ENCODE measurements at regions not wholly inside any gene's neighbourhood (a gene's known extent, or its start where the extent isn't known, plus 50 kb on each side); places are given as distances from the start of the nearest gene placed in this dataset.

DNA sequence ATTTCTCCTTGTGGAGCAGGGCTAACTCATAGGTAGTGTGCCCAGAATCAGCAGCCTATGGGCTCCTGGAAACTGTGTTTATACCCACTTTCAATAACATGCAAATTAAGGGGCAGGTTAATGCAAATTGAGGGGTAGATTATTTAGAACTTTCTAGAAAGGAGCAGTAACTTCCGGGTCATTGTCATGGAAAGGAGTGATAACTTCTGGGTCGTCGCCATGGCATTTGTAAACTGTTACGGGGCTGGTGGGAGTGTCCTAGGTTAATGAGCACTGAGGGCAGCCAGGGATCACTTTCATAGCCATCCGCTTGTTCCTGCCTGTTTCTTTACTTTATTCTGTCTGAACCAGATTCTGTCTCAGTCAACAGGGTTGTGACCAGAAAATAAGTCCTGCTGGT is 143.3 kb upstream of the RFLNA start:
- Mint-ChIP-seq H3K9me3 (ENCODE audit: unreplicated experiment) (no peaks in the 10 kb centered on the region), H3K27me3 (ENCODE audit: unreplicated experiment) (peaks cover 8% of the 10 kb centered on the region), H3K4me1 (ENCODE audit: unreplicated experiment) (peaks cover 11% of the 10 kb centered on the region), H3K4me3 (ENCODE audit: unreplicated experiment) (no peak overlapping the region), H3K36me3 (ENCODE audit: low read depth, unreplicated experiment) (no peaks in the 10 kb centered on the region), H3K27ac (ENCODE audit: unreplicated experiment) (no peak overlapping the region)
- TF ChIP-seq, protein P1, sequence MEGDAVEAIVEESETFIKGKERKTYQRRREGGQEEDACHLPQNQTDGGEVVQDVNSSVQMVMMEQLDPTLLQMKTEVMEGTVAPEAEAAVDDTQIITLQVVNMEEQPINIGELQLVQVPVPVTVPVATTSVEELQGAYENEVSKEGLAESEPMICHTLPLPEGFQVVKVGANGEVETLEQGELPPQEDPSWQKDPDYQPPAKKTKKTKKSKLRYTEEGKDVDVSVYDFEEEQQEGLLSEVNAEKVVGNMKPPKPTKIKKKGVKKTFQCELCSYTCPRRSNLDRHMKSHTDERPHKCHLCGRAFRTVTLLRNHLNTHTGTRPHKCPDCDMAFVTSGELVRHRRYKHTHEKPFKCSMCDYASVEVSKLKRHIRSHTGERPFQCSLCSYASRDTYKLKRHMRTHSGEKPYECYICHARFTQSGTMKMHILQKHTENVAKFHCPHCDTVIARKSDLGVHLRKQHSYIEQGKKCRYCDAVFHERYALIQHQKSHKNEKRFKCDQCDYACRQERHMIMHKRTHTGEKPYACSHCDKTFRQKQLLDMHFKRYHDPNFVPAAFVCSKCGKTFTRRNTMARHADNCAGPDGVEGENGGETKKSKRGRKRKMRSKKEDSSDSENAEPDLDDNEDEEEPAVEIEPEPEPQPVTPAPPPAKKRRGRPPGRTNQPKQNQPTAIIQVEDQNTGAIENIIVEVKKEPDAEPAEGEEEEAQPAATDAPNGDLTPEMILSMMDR (IDR thresholded peaks at IDR 0.05; ENCODE audit: unreplicated experiment): no peak
- no peak for DNase-seq (ENCODE audit: low spot score)

DNA sequence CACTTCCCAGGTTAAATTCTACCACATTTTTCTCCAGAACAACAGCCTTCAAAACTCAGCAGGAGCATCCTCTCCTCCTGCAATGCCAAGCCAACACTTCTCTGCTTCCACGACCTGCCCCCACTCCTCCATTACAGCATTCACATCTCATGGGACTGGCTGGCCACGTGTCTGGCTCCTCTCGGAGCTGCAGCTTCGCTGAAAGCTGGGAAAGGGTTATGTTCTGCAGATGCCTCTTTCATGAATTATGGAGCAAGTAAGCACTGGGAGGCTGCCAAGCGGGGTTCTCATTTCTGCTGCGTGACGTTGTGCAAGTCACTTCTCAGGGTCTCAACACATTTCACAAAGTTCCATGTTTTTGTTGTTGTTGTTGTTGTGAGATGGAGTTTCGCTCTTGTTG is 142.2 kb upstream of the RFLNA start:
- H3K27ac Mint-ChIP-seq (ENCODE audit: unreplicated experiment): no peak overlapping the region
- H3K27me3 Mint-ChIP-seq (ENCODE audit: unreplicated experiment): peaks cover 5% of the 10 kb centered on the region
- TF ChIP-seq, protein P1 (IDR thresholded peaks at IDR 0.05; ENCODE audit: unreplicated experiment): no peak
- no peaks in the 10 kb centered on the region for H3K36me3 Mint-ChIP-seq (ENCODE audit: low read depth, unreplicated experiment)
- no peak for DNase-seq (ENCODE audit: low spot score)
- H3K9me3 Mint-ChIP-seq (ENCODE audit: unreplicated experiment): no peaks in the 10 kb centered on the region
- H3K4me3 Mint-ChIP-seq (ENCODE audit: unreplicated experiment): no peak overlapping the region
- H3K4me1 Mint-ChIP-seq (ENCODE audit: unreplicated experiment): peaks cover 8% of the 10 kb centered on the region

DNA sequence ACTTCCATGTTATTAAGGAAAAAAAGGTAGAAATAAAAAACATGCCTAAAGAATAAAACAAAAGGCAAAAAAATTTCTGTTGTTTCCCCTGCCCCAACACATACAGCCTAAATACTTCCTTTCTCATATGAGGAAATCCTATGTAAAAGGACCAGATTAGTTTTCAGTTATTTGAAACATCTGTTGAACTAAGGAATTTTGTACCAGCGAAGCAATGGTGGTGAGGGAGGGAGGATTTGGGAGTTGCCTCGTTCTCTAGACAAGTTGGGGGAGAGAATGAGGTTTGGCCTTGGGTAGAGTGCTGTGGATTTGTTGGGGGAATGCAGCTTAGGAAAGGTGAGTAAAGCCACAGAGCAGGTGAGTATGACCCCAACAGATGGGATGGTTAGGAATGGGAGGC is 141.5 kb upstream of the RFLNA start:
- Mint-ChIP-seq H3K36me3 (ENCODE audit: low read depth, unreplicated experiment) (no peaks in the 10 kb centered on the region), H3K27ac (ENCODE audit: unreplicated experiment) (peak overlapping the region; percentile 62), H3K4me1 (ENCODE audit: unreplicated experiment) (peaks cover 3% of the 10 kb centered on the region)

DNA sequence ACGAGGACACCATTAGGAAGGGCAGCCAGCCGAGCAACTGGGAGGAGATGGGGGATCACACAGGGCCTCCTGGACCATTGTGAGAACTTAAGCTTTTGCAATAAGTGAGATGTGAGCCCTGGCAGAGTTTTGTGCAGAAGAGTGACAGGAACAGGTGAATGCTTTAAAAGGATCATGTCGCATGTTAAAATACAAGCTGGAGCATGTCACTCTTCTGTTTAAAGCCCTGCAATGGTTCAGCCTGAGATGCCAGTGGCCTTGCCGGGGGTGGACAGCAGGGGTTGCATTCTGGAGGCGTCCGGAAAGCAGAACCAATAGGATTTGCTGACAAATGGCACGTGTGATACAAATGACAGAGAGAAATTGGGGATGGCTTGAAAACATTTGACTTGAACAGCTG is 137.5 kb upstream of the RFLNA start:
- TF ChIP-seq, protein P1 (IDR thresholded peaks at IDR 0.05; ENCODE audit: unreplicated experiment): no peak

More for the DNA sequence above, 141.5 kb upstream of the RFLNA start:
- Mint-ChIP-seq H3K27me3 (ENCODE audit: unreplicated experiment) (peaks cover 3% of the 10 kb centered on the region), H3K9me3 (ENCODE audit: unreplicated experiment) (no peaks in the 10 kb centered on the region), H3K4me3 (ENCODE audit: unreplicated experiment) (no peak overlapping the region)
- no peak for DNase-seq (ENCODE audit: low spot score)
- TF ChIP-seq, protein P1 (IDR thresholded peaks at IDR 0.05; ENCODE audit: unreplicated experiment): no peak

DNA sequence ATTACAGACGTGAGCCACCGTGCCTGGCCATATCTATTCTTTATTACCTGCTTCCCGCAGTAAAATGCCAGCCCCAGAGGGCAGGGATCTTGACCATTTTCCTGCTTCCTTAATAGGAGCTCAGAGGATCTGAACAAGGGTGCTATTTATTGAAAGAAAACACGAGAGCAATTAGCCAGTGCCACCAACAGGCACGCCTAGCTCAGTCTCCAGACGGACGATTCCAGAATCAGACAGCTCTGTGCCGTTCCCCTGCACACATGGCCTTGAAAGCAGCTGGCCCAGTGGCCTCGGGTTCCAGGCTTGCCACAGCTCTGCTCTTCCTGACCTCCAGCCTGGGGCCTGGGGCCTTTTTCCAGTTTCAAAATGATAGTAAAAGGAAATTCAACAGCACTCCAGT is 135.2 kb upstream of the RFLNA start:
- peaks cover 14% of the 10 kb centered on the region for H3K36me3 Mint-ChIP-seq (ENCODE audit: low read depth, unreplicated experiment)
- no peak for DNase-seq (ENCODE audit: low spot score)
- H3K4me1 Mint-ChIP-seq (ENCODE audit: unreplicated experiment): peaks cover 5% of the 10 kb centered on the region
- H3K4me3 Mint-ChIP-seq (ENCODE audit: unreplicated experiment): no peak overlapping the region
- TF ChIP-seq, protein P1 (IDR thresholded peaks at IDR 0.05; ENCODE audit: unreplicated experiment): no peak
- no peaks in the 10 kb centered on the region for H3K9me3 Mint-ChIP-seq (ENCODE audit: unreplicated experiment)
- H3K27ac Mint-ChIP-seq (ENCODE audit: unreplicated experiment): no peak overlapping the region
- H3K27me3 Mint-ChIP-seq (ENCODE audit: unreplicated experiment): peaks cover 7% of the 10 kb centered on the region

More for the DNA sequence above, 137.5 kb upstream of the RFLNA start:
- Mint-ChIP-seq H3K9me3 (ENCODE audit: unreplicated experiment) (no peaks in the 10 kb centered on the region), H3K4me1 (ENCODE audit: unreplicated experiment) (peaks cover 5% of the 10 kb centered on the region), H3K36me3 (ENCODE audit: low read depth, unreplicated experiment) (peaks cover 2% of the 10 kb centered on the region), H3K27ac (ENCODE audit: unreplicated experiment) (no peak overlapping the region), H3K27me3 (ENCODE audit: unreplicated experiment) (peaks cover 7% of the 10 kb centered on the region), H3K4me3 (ENCODE audit: unreplicated experiment) (no peak overlapping the region)
- no peak for DNase-seq (ENCODE audit: low spot score)

All from endothelial cell (in vitro differentiated cells).